Thyroid gland (tissue), 4 donors: ENCODE measurements at regions not wholly inside any gene's neighbourhood (a gene's known extent, or its start where the extent isn't known, plus 50 kb on each side); places are given as distances from the start of the nearest gene placed in this dataset.

Experiments
- CTCF ChIP-seq, 6 experiments: fragments of 200-600 bp in 3 of 6; fragments of 450-650 bp in 3 of 6; sonication (generic) in 3 of 6; IDR thresholded peaks; one replicate each; pipeline ENCODE4 v1.5.1; 2016 to 2019; ENCODE audit warnings: antibody characterized with exemption in 6 of 6, mild to moderate bottlenecking in 2 of 6, inconsistent platforms in 1 of 6, moderate library complexity in 1 of 6
- POLR2A ChIP-seq, 2 donors: fragments of 450-650 bp; IDR thresholded peaks; one replicate each; pipeline ENCODE4 v1.6.1; 2017; ENCODE audit warnings: antibody characterized with exemption in 2 of 2, mild to moderate bottlenecking in 2 of 2, moderate library complexity in 1 of 2

GRCh38 chr5:173764332-173765028, 123.7 kb upstream of the CPEB4 start:
- no peak for TF ChIP-seq CTCF (IDR thresholded peaks at IDR 0.05)
- TF ChIP-seq POLR2A (IDR thresholded peaks at IDR 0.05) = no peak
